ENCODE measurements at regions not wholly inside any gene's neighbourhood (a gene's known extent, or its start where the extent isn't known, plus 50 kb on each side); places are given as distances from the start of the nearest gene placed in this dataset.

DNA sequence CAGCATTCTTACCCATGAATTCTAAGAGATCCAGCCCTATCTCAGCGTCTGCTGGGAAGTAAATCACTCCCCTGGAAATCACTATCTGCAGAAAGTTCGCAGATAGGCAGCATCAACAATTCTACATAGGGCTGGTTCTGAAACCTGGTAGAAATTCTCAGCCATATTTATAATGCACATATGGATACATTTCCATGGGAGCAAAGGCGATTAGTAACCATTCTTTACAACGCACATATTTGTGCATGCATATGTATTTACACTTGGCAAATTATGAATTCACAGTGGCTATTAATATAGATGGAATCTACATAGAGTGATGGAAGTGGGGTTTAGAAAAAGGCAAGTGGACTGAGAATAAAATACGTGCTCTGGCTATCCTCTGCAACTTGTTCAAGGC lies 128.0 kb upstream of the FOXB1 start:
- TF ChIP-seq, protein P1, sequence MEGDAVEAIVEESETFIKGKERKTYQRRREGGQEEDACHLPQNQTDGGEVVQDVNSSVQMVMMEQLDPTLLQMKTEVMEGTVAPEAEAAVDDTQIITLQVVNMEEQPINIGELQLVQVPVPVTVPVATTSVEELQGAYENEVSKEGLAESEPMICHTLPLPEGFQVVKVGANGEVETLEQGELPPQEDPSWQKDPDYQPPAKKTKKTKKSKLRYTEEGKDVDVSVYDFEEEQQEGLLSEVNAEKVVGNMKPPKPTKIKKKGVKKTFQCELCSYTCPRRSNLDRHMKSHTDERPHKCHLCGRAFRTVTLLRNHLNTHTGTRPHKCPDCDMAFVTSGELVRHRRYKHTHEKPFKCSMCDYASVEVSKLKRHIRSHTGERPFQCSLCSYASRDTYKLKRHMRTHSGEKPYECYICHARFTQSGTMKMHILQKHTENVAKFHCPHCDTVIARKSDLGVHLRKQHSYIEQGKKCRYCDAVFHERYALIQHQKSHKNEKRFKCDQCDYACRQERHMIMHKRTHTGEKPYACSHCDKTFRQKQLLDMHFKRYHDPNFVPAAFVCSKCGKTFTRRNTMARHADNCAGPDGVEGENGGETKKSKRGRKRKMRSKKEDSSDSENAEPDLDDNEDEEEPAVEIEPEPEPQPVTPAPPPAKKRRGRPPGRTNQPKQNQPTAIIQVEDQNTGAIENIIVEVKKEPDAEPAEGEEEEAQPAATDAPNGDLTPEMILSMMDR (conservative IDR thresholded peaks at IDR 0.05), result no peak
- no peak for TF ChIP-seq ZFX (IDR thresholded peaks at IDR 0.05)
- H3K27ac ChIP-seq, result no peak overlapping the region

DNA sequence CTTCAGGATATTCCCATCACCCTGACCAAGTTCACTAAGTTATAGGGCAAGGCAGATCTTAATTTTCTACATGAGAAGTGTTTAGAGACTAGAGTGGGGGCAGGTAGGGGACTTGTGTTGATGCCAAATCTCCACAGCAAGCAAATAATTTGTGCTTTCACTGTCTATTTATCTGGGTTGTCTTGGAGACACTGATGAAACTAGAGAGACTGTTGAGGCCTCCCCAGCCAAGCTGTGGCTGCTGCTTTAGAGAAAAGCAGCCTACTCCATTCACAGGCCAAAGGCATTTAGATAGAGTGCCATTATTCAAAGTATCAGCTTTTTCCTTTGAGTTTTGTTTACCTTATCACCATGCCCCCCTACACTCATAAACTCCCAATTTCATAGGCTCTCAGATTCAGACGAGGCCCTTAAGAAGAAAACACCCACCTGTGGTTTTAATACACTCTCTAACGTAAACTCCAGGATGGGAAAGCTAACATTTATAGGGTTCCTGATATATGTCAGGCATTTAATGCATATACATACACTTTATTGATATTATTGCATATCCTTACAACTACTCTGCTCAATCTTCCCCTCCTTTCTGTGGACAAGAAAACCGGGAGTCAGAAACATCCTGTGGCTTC lies 130.4 kb upstream of the FOXB1 start:
- TF ChIP-seq, protein P1 (conservative IDR thresholded peaks at IDR 0.05), result no peak
- no peak for TF ChIP-seq ZFX (IDR thresholded peaks at IDR 0.05)
- H3K27ac ChIP-seq, result no peak overlapping the region

DNA sequence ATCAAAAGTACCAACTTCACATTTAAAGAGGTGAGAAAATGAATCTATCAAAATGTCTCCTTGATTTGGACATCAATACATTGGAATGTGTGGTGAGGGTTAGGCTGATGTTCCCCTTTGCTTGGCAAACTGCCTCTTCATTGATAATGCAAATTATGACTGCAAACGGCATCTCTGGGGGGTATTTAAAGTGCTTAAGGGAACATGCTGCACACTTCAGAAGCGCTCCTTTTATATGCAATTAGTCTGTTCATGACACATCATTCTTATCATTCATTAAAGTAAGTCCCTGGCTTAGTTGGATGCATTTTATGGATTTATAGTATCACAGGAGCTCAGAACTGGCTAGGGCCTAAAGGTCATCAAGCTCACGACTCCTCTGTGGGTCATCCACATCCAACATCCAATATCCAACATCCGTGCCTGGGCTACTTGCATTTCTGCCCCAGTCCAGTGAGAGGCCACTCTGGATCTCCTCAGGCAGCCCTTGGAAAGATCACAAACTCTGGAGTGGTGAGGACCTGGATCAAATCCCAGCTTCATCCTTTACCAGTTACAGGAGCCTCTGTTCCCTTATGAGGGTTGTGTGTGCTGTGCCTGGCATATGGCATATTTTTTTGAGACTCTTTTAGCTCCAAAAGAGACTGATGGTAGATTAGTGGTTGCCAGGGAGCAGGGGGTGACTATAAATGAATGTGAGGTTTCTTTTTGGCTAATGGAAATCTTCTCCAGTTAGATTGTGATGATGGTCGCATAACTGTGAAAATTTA lies 136.8 kb upstream of the FOXB1 start:
- TF ChIP-seq ZFX (IDR thresholded peaks at IDR 0.05), result no peak
- TF ChIP-seq, protein P1 (conservative IDR thresholded peaks at IDR 0.05), result no peak
- no peak overlapping the region for H3K27ac ChIP-seq

DNA sequence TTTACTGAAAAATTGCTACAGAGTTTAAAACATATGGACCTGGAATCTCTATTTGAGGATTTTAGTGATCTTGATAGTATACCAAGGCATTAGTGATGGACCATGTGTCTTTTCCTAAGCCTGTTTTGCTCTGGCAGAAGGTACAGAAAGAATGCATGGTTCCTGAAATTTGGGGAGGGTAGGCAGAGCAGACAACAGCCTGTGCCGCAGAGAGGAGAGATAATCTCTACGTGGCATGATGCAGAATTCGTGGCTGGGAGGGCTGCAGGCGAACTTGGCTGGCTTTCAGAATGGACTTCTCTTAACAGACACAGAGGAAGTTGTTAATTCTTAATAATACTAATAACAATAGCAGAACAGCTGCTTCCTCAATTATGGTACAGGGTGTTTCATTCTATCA lies 137.5 kb upstream of the FOXB1 start:
- H3K27ac ChIP-seq, result no peak overlapping the region

DNA sequence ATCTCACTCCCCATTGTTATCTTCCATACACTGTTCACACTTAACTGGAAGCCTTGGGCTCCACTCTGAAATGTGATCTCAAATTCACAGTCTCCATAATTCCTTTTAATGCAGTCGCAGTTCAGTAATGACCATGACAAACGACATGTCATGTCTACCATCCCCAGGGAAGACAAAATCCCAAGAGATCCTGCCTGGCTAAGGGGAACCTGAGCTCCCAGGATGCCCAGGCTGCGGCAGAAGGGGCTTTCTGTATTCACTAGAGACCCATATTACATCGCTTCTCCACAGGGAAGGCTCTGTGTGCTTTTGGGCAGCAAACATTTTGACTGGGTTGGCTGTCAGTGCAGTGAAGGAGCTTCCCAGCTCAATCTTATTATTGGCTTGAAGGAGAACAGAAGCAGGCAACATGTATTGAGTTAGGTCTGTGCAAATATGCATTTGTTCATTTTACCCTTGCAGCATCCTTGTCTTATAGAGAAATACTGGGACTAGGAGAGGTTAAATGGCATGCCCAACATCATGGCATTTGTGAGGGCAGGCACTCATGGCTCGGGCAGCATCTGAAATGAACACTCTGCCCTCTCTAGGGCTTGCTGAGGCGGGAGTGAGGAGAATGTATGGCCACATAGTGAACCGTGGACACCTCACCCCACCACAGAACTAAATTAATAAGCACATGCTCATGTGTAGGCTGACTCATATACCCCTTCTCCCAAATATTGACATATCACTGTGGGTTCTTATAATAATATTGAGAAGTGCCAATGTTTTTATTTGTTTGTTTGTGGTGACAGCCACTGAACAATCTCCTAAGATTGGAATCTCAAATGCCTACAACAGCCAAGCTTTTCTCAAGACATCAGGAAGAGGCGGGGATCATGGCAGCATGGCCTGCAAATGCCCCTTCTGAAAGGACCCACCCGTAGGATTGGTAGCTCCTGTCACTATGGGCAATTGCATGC lies 141.6 kb upstream of the FOXB1 start:
- no peak for TF ChIP-seq ZFX (IDR thresholded peaks at IDR 0.05)
- TF ChIP-seq, protein P1 (conservative IDR thresholded peaks at IDR 0.05), result no peak
- no peak overlapping the region for H3K27ac ChIP-seq

More for the DNA sequence above, 137.5 kb upstream of the FOXB1 start:
- TF ChIP-seq, protein P1 (conservative IDR thresholded peaks at IDR 0.05), result no peak
- no peak for TF ChIP-seq ZFX (IDR thresholded peaks at IDR 0.05)

DNA sequence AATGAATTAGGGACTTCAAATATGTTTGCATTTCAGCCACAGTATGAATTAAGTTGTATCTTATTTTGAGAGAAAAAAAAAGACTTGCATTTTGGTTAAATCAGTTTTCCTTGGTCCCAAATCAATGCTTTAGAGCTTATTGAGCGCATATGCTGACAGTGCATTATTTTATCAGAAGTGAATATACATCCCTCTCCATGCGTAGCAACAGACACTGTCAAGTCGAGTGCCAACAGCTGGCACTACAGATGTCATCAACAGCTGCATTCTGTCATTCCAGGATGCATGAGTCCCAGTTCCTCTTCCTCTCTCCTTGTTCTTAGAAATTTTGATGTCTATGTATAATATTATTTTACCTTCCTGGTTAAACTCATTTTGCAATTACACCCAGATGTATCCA lies 156.1 kb upstream of the FOXB1 start:
- TF ChIP-seq, protein P1 (conservative IDR thresholded peaks at IDR 0.05), result no peak
- TF ChIP-seq ZFX (IDR thresholded peaks at IDR 0.05), result no peak
- H3K27ac ChIP-seq, result no peak overlapping the region
